Gastroesophageal sphincter (tissue), 4 donors: ENCODE measurements at regions not wholly inside any gene's neighbourhood (a gene's known extent, or its start where the extent isn't known, plus 50 kb on each side); places are given as distances from the start of the nearest gene placed in this dataset.

ENCODE experiments used
- ATAC-seq: fragments of 150-250 bp; one replicate; pipeline ENCODE4 v1.9.1; 2016; ENCODE audit warnings: mild to moderate bottlenecking, moderate library complexity
- H3K27ac ChIP-seq, 4 donors: fragments of 200-600 bp; sonication (generic) in 3 of 4; 1 replicate in 3 of 4; 2 replicates in 1 of 4; pipeline ENCODE4 v1.5.1; 2016 to 2019
- H3K27me3 ChIP-seq: fragments of 200-600 bp; sonication (generic); one replicate; pipeline ENCODE4 v1.5.1; 2019
- H3K36me3 ChIP-seq, 2 donors: fragments of 200-600 bp; sonication (generic); one replicate each; pipeline ENCODE4 v1.5.1; 2019; ENCODE audit warnings: control low read depth in 1 of 2
- H3K4me1 ChIP-seq, 3 donors: fragments of 200-600 bp; sonication (generic); 1 replicate in 2 of 3; 2 replicates in 1 of 3; pipeline ENCODE4 v1.5.1; 2016 to 2019; ENCODE audit warnings: control low read depth in 2 of 3
- H3K4me3 ChIP-seq, 2 donors: fragments of 200-600 bp; sonication (generic); one replicate each; pipeline ENCODE4 v1.5.1; 2019; ENCODE audit warnings: mild to moderate bottlenecking in 1 of 2, moderate library complexity in 1 of 2
- H3K9me3 ChIP-seq, 3 donors: fragments of 200-600 bp; sonication (generic); one replicate each; pipeline ENCODE4 v1.5.1; 2017 to 2019; ENCODE audit warnings: control low read depth in 2 of 3
- EP300 ChIP-seq: sonication (generic); formaldehyde crosslinking; IDR thresholded peaks from one replicate; pipeline ENCODE4 v1.6.1; 2017; ENCODE audit warnings: antibody characterized with exemption, mild to moderate bottlenecking
- POLR2A ChIP-seq, 2 donors: fragments of 450-650 bp; IDR thresholded peaks; one replicate each; pipeline ENCODE4 v1.6.1; 2017; ENCODE audit warnings: antibody characterized with exemption in 2 of 2, mild to moderate bottlenecking in 2 of 2, moderate library complexity in 1 of 2
- POLR2AphosphoS5 ChIP-seq: sonication (generic); formaldehyde crosslinking; IDR thresholded peaks from one replicate; pipeline ENCODE4 v1.6.1; 2017; ENCODE audit warnings: antibody characterized with exemption
- WGBS, 2 donors: methylation state at CpG; one replicate each; pipeline ENCODE4 v1.1.5; 2018; ENCODE audit warnings: low coverage in 1 of 2; 5-methylcytosine and 5-hydroxymethylcytosine counted together
- TF ChIP-seq, protein P1 (sequence below), 4 experiments: fragments of 200-600 bp in 2 of 4; fragments of 450-650 bp in 2 of 4; sonication (generic) in 1 of 4; IDR thresholded peaks; one replicate each; pipeline ENCODE4 v1.5.1; 2017 to 2019; ENCODE audit warnings: antibody characterized with exemption in 4 of 4, mild to moderate bottlenecking in 2 of 4, moderate library complexity in 2 of 4

DNA sequence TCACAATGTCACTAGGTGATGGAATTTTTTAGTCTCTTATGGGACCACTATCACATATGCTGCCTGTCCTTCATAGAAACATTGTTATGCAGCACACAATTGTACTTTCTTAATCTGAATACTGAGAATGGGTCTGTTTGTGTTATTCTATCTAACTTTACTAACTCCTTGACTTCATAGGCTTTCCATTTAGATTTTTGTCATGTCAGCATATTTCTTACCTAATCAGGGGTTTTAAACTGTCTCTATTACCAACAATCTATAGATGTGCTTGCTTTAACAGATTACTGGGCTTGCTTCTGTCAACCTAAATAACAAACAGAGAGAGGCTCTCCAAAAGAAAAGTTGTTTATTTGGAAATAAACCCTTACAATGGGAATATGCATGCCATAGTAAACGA, 289.6 kb upstream of the ZNF804A start:
- no peaks in the 10 kb centered on the region for H3K4me1 ChIP-seq
- ATAC-seq, result no peak
- H3K27me3 ChIP-seq, result no peaks in the 10 kb centered on the region
- H3K4me3 ChIP-seq, result no peak overlapping the region
- TF ChIP-seq, protein P1, sequence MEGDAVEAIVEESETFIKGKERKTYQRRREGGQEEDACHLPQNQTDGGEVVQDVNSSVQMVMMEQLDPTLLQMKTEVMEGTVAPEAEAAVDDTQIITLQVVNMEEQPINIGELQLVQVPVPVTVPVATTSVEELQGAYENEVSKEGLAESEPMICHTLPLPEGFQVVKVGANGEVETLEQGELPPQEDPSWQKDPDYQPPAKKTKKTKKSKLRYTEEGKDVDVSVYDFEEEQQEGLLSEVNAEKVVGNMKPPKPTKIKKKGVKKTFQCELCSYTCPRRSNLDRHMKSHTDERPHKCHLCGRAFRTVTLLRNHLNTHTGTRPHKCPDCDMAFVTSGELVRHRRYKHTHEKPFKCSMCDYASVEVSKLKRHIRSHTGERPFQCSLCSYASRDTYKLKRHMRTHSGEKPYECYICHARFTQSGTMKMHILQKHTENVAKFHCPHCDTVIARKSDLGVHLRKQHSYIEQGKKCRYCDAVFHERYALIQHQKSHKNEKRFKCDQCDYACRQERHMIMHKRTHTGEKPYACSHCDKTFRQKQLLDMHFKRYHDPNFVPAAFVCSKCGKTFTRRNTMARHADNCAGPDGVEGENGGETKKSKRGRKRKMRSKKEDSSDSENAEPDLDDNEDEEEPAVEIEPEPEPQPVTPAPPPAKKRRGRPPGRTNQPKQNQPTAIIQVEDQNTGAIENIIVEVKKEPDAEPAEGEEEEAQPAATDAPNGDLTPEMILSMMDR (IDR thresholded peaks at IDR 0.05), result no peak
- TF ChIP-seq POLR2AphosphoS5 (no peak), EP300 (no peak), POLR2A (IDR thresholded peaks at IDR 0.05) (no peak)
- H3K36me3 ChIP-seq, result no peaks in the 10 kb centered on the region
- WGBS, 2 donors, result 83% methylated on average over 1 of the region's 1 CpG; no CpG with 5 or more reads in 1 of the 2 donors
- no peaks in the 10 kb centered on the region for H3K9me3 ChIP-seq
- H3K27ac ChIP-seq, result no peak overlapping the region

DNA sequence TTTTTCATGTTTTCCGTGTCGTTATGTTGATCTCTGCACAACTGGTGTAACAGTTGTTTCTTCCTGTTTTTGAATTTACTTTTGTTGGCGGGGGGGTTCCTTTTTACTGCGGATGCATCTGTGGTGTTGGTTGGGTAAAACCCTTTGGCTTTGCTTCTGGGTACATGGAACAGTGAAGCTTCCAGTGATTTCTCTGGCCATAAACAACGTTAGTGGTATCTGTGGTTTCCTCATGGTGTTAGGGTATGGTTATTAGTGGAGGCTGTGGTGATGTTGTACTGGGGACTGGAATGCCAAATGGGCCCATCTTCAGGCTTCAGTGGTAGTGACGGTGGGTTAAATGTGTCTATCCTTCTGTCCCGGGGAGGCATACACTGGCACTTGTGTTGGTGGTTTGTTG, 285.4 kb upstream of the ZNF804A start:
- H3K27me3 ChIP-seq, result no peaks in the 10 kb centered on the region
- WGBS, 2 donors, result 87 to 92% methylated on average over 5 to 7 of the region's 7 CpGs
- H3K36me3 ChIP-seq, result no peaks in the 10 kb centered on the region
- no peak overlapping the region for H3K27ac ChIP-seq
- TF ChIP-seq, protein P1 (IDR thresholded peaks at IDR 0.05), result no peak
- TF ChIP-seq POLR2AphosphoS5, result no peak
- TF ChIP-seq POLR2A (IDR thresholded peaks at IDR 0.05), result no peak
- TF ChIP-seq EP300, result no peak
- ATAC-seq, result no peak
- H3K4me1 ChIP-seq, result no peaks in the 10 kb centered on the region
- no peaks in the 10 kb centered on the region for H3K9me3 ChIP-seq
- no peak overlapping the region for H3K4me3 ChIP-seq

DNA sequence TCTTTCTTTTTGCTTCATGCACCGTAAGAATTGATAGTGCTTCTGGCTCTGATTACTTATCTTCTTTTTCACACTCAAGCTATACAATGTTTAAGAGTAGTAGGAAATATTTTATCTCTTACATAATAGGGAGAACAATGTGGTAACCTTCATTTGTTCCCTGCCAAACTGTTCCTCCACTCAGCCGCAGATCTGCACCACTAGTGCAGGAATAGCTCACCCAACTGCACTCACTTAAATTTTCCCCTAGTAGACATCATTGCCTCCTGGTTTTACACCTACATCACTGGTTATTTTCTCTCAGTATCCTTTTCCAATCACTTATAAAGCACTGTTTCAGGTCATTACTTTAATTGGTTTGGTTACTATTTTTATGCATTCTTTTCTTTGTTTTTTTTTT, 283.5 kb upstream of the ZNF804A start:
- no peak for ATAC-seq
- no peaks in the 10 kb centered on the region for H3K4me1 ChIP-seq
- TF ChIP-seq, protein P1 (IDR thresholded peaks at IDR 0.05), result no peak
- TF ChIP-seq EP300 (no peak), POLR2A (IDR thresholded peaks at IDR 0.05) (no peak), POLR2AphosphoS5 (no peak)
- 58 to 80% methylated on average over 2 of the region's 2 CpGs for WGBS, 2 donors
- H3K27me3 ChIP-seq, result no peaks in the 10 kb centered on the region
- H3K4me3 ChIP-seq, result no peak overlapping the region
- no peak overlapping the region for H3K27ac ChIP-seq
- no peaks in the 10 kb centered on the region for H3K36me3 ChIP-seq
- no peaks in the 10 kb centered on the region for H3K9me3 ChIP-seq

DNA sequence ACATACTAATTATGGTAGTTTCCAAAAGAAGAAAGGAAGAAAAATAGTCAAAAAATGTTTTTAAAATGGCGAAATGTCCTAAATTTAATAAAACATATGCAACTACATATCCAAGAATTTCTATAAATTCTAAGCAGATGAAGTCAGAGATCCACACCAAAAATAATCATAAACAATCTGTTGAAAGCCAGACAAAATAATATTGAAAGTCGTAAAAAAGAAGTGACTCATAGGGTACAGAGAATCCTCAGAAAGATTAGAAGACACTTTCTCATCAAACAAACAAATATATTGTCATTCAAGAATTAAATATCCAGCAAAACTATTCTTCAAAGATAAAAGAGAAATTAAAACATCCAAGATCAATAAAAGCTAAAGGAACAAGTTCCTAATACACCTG, 281.4 kb upstream of the ZNF804A start:
- Histone ChIP-seq H3K4me1 (no peaks in the 10 kb centered on the region), H3K9me3 (no peaks in the 10 kb centered on the region), H3K4me3 (no peak overlapping the region), H3K36me3 (no peaks in the 10 kb centered on the region), H3K27me3 (no peaks in the 10 kb centered on the region), H3K27ac (no peak overlapping the region)
- no peak for TF ChIP-seq POLR2AphosphoS5
- TF ChIP-seq EP300, result no peak
- TF ChIP-seq, protein P1 (IDR thresholded peaks at IDR 0.05), result no peak
- no peak for TF ChIP-seq POLR2A (IDR thresholded peaks at IDR 0.05)
- 74 to 80% methylated on average over 2 of the region's 2 CpGs for whole genome bisulfite sequencing, 2 donors
- ATAC-seq, result no peak

- Histone ChIP-seq H3K36me3 (no peaks in the 10 kb centered on the region), H3K27ac (no peak overlapping the region), H3K4me1 (no peaks in the 10 kb centered on the region), H3K9me3 (no peaks in the 10 kb centered on the region), H3K27me3 (no peaks in the 10 kb centered on the region), H3K4me3 (no peak overlapping the region)
- WGBS, 2 donors, result 83 to 91% methylated on average over 3 of the region's 3 CpGs
- TF ChIP-seq, protein P1 (IDR thresholded peaks at IDR 0.05), result no peak
- TF ChIP-seq EP300, result no peak
- no peak for ATAC-seq
These were observed 275.7 kb upstream of the ZNF804A start for GRCh38 chr2:184322615-184323014.
